ENCODE measurements at regions not wholly inside any gene's neighbourhood (a gene's known extent, or its start where the extent isn't known, plus 50 kb on each side); places are given as distances from the start of the nearest gene placed in this dataset.

GRCh38 chr10:27612551-27613035 lies 108.5 kb downstream of the RAB18 start:
- TF ChIP-seq, protein P1, sequence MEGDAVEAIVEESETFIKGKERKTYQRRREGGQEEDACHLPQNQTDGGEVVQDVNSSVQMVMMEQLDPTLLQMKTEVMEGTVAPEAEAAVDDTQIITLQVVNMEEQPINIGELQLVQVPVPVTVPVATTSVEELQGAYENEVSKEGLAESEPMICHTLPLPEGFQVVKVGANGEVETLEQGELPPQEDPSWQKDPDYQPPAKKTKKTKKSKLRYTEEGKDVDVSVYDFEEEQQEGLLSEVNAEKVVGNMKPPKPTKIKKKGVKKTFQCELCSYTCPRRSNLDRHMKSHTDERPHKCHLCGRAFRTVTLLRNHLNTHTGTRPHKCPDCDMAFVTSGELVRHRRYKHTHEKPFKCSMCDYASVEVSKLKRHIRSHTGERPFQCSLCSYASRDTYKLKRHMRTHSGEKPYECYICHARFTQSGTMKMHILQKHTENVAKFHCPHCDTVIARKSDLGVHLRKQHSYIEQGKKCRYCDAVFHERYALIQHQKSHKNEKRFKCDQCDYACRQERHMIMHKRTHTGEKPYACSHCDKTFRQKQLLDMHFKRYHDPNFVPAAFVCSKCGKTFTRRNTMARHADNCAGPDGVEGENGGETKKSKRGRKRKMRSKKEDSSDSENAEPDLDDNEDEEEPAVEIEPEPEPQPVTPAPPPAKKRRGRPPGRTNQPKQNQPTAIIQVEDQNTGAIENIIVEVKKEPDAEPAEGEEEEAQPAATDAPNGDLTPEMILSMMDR (IDR thresholded peaks at IDR 0.05), result no peak
- no peak for TF ChIP-seq POLR2A (IDR thresholded peaks at IDR 0.05)

Measured in lower leg skin (tissue), 3 donors.